GM12873 (cell line): ENCODE measurements at regions not wholly inside any gene's neighbourhood (a gene's known extent, or its start where the extent isn't known, plus 50 kb on each side); places are given as distances from the start of the nearest gene placed in this dataset.

Source experiments
- CTCF ChIP-seq: IDR thresholded peaks from 2 replicates; pipeline ENCODE4 v1.5.1; 2012; ENCODE audit warnings: low read depth, mild to moderate bottlenecking, moderate library complexity, low read length, control low read depth; ENCODE audit not compliant: insufficient read depth; ENCODE audit errors: missing control alignments

- TF ChIP-seq CTCF: no peak
Measured at GRCh38 chr6:140076105-140076504, 701.7 kb upstream of the CITED2 start.

- TF ChIP-seq CTCF: no peak
Measured at GRCh38 chr6:140073456-140073855, 699.0 kb upstream of the CITED2 start.

- TF ChIP-seq CTCF: no peak
Measured at GRCh38 chr6:140071601-140072062, 697.2 kb upstream of the CITED2 start.

GRCh38 chr6:140070846-140071473, 696.5 kb upstream of the CITED2 start:
- TF ChIP-seq CTCF: no peak

- no peak for TF ChIP-seq CTCF
Measured at GRCh38 chr6:140069576-140069975, 695.1 kb upstream of the CITED2 start.

GRCh38 chr6:140068801-140069200, 694.4 kb upstream of the CITED2 start:
- TF ChIP-seq CTCF: no peak

- no peak for TF ChIP-seq CTCF
Measured at GRCh38 chr6:140064366-140064765, 689.9 kb upstream of the CITED2 start.
